ENCODE measurements at regions not wholly inside any gene's neighbourhood (a gene's known extent, or its start where the extent isn't known, plus 50 kb on each side); places are given as distances from the start of the nearest gene placed in this dataset.

GRCh38 chr3:72382460-72382859, 465.8 kb downstream of the SHQ1 start (continued):
- TF ChIP-seq, protein P1, sequence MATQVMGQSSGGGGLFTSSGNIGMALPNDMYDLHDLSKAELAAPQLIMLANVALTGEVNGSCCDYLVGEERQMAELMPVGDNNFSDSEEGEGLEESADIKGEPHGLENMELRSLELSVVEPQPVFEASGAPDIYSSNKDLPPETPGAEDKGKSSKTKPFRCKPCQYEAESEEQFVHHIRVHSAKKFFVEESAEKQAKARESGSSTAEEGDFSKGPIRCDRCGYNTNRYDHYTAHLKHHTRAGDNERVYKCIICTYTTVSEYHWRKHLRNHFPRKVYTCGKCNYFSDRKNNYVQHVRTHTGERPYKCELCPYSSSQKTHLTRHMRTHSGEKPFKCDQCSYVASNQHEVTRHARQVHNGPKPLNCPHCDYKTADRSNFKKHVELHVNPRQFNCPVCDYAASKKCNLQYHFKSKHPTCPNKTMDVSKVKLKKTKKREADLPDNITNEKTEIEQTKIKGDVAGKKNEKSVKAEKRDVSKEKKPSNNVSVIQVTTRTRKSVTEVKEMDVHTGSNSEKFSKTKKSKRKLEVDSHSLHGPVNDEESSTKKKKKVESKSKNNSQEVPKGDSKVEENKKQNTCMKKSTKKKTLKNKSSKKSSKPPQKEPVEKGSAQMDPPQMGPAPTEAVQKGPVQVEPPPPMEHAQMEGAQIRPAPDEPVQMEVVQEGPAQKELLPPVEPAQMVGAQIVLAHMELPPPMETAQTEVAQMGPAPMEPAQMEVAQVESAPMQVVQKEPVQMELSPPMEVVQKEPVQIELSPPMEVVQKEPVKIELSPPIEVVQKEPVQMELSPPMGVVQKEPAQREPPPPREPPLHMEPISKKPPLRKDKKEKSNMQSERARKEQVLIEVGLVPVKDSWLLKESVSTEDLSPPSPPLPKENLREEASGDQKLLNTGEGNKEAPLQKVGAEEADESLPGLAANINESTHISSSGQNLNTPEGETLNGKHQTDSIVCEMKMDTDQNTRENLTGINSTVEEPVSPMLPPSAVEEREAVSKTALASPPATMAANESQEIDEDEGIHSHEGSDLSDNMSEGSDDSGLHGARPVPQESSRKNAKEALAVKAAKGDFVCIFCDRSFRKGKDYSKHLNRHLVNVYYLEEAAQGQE (IDR thresholded peaks at IDR 0.05; ENCODE audit: low read depth, low read length) = no peak
- no peak for TF ChIP-seq FOXM1 (IDR thresholded peaks at IDR 0.05; ENCODE audit: low read depth)
- TF ChIP-seq SIN3A (IDR thresholded peaks at IDR 0.05; ENCODE audit: borderline replicate concordance, low read depth, low read length) = no peak
- TF ChIP-seq MXI1 (IDR thresholded peaks at IDR 0.05; ENCODE audit: low read depth, low read length) = no peak
- no peak for TF ChIP-seq RCOR1 (IDR thresholded peaks at IDR 0.05; ENCODE audit: low read length)

- H3K79me2 ChIP-seq (ENCODE audit: insufficient read depth) = peaks cover 64% of the 10 kb centered on the region; the same call in 1 of the 2 replicates
- no peak overlapping the region for H3K4me2 ChIP-seq
- H3K9ac ChIP-seq = no peak overlapping the region
- no peaks in the 10 kb centered on the region for H3F3A ChIP-seq (replicated peaks; ENCODE audit: insufficient read depth)
- no peak for DNase-seq
- TF ChIP-seq CTCF (IDR thresholded peaks at IDR 0.05) (no peak), FOXJ3 (CRISPR knock-in tag; IDR thresholded peaks at IDR 0.05) (no peak), TCF12 (IDR thresholded peaks at IDR 0.05) (no peak), EZH2phosphoT487 (IDR thresholded peaks at IDR 0.05; ENCODE audit: borderline replicate concordance, low read depth) (no peak)
- no peaks in the 10 kb centered on the region for H3K9me2 ChIP-seq
- H3K4me3 ChIP-seq (ENCODE audit: low read depth in 2 of 2, low read length in 1 of 2) = no peak overlapping the region
- H3K4me1 ChIP-seq (ENCODE audit: control insufficient read depth in 1 of 2, insufficient read depth in 2 of 2, low read depth in 1 of 2, low read length in 1 of 2) = peaks cover 0 to 13% of the 10 kb centered on the region in 2 experiments; a peak in 1 of 4 replicates
- H3K36me3 ChIP-seq (replicated peaks in 1 of 2; ENCODE audit: control insufficient read depth in 1 of 2, insufficient read depth in 2 of 2, low read length in 1 of 2) = peaks cover 20 to 24% of the 10 kb centered on the region in 2 experiments
- CTCF ChIA-PET = interaction anchor here (0.7 kb wide), 1 partner anchor 284 kb away, joined by 3 read pairs; no protein-coding TSS in a partner anchor
- H3K9me3 ChIP-seq = no peaks in the 10 kb centered on the region
- 98% methylated on average over 6 of the region's 6 CpGs for WGBS (ENCODE audit: low lambda C conversion rate)
- no peaks in the 10 kb centered on the region for H3K27me3 ChIP-seq (ENCODE audit: insufficient read depth)
- no peak overlapping the region for H3K27ac ChIP-seq (ENCODE audit: low read depth in 2 of 2, low read length in 1 of 2)
- no peak overlapping the region for H2AFZ ChIP-seq (ENCODE audit: low read depth)
- peaks cover 74% of the 10 kb centered on the region for H4K20me1 ChIP-seq (ENCODE audit: insufficient read depth)
- POLR2A ChIA-PET = no interaction called here
Measured at GRCh38 chr3:72381584-72381983, 466.7 kb downstream of the SHQ1 start.
